Endothelial cell (in vitro differentiated cells): ENCODE measurements at regions not wholly inside any gene's neighbourhood (a gene's known extent, or its start where the extent isn't known, plus 50 kb on each side); places are given as distances from the start of the nearest gene placed in this dataset.

ENCODE experiments used
- DNase-seq: peaks from one replicate; pipeline ENCODE4 v3.0.0; 2021; ENCODE audit warnings: low spot score
- H3K27ac Mint-ChIP-seq: one replicate; pipeline ENCODE4 v1.8.0; 2021; ENCODE audit warnings: mixed read lengths, inconsistent platforms; ENCODE audit not compliant: unreplicated experiment
- H3K27me3 Mint-ChIP-seq: one replicate; pipeline ENCODE4 v1.8.0; 2021; ENCODE audit warnings: mild to moderate bottlenecking, moderate library complexity, mixed read lengths, inconsistent platforms; ENCODE audit not compliant: unreplicated experiment
- H3K36me3 Mint-ChIP-seq: one replicate; pipeline ENCODE4 v1.8.0; 2021; ENCODE audit warnings: mild to moderate bottlenecking, low read depth, mixed read lengths, inconsistent platforms; ENCODE audit not compliant: unreplicated experiment
- H3K4me1 Mint-ChIP-seq: one replicate; pipeline ENCODE4 v1.8.0; 2021; ENCODE audit warnings: mild to moderate bottlenecking, mixed read lengths, inconsistent platforms; ENCODE audit not compliant: unreplicated experiment
- H3K4me3 Mint-ChIP-seq: one replicate; pipeline ENCODE4 v1.8.0; 2021; ENCODE audit warnings: mild to moderate bottlenecking, mixed read lengths, inconsistent platforms; ENCODE audit not compliant: unreplicated experiment
- H3K9me3 Mint-ChIP-seq: one replicate; pipeline ENCODE4 v1.8.0; 2021; ENCODE audit warnings: mixed read lengths, inconsistent platforms; ENCODE audit not compliant: unreplicated experiment
- TF ChIP-seq, protein P1 (sequence below): fragments of 200-600 bp; sonication (generic); IDR thresholded peaks from one replicate; pipeline ENCODE4 v1.5.0; 2021; ENCODE audit warnings: antibody characterized with exemption; ENCODE audit not compliant: unreplicated experiment

- no peaks in the 10 kb centered on the region for H3K27me3 Mint-ChIP-seq
- H3K27ac Mint-ChIP-seq: no peak overlapping the region
- TF ChIP-seq, protein P1, sequence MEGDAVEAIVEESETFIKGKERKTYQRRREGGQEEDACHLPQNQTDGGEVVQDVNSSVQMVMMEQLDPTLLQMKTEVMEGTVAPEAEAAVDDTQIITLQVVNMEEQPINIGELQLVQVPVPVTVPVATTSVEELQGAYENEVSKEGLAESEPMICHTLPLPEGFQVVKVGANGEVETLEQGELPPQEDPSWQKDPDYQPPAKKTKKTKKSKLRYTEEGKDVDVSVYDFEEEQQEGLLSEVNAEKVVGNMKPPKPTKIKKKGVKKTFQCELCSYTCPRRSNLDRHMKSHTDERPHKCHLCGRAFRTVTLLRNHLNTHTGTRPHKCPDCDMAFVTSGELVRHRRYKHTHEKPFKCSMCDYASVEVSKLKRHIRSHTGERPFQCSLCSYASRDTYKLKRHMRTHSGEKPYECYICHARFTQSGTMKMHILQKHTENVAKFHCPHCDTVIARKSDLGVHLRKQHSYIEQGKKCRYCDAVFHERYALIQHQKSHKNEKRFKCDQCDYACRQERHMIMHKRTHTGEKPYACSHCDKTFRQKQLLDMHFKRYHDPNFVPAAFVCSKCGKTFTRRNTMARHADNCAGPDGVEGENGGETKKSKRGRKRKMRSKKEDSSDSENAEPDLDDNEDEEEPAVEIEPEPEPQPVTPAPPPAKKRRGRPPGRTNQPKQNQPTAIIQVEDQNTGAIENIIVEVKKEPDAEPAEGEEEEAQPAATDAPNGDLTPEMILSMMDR: no peak
- no peak for DNase-seq
- H3K4me1 Mint-ChIP-seq: no peaks in the 10 kb centered on the region
- H3K4me3 Mint-ChIP-seq: no peak overlapping the region
- no peaks in the 10 kb centered on the region for H3K36me3 Mint-ChIP-seq
- H3K9me3 Mint-ChIP-seq: no peaks in the 10 kb centered on the region
Measured at GRCh38 chr4:141849367-141849766, 213.0 kb downstream of the IL15 start.

- H3K9me3 Mint-ChIP-seq: no peaks in the 10 kb centered on the region
- H3K4me1 Mint-ChIP-seq: no peaks in the 10 kb centered on the region
- no peaks in the 10 kb centered on the region for H3K36me3 Mint-ChIP-seq
- DNase-seq: no peak
- no peaks in the 10 kb centered on the region for H3K27me3 Mint-ChIP-seq
- TF ChIP-seq, protein P1: no peak
- H3K27ac Mint-ChIP-seq: no peak overlapping the region
- no peak overlapping the region for H3K4me3 Mint-ChIP-seq
Measured at GRCh38 chr4:141849778-141850177, 213.4 kb downstream of the IL15 start.

DNA sequence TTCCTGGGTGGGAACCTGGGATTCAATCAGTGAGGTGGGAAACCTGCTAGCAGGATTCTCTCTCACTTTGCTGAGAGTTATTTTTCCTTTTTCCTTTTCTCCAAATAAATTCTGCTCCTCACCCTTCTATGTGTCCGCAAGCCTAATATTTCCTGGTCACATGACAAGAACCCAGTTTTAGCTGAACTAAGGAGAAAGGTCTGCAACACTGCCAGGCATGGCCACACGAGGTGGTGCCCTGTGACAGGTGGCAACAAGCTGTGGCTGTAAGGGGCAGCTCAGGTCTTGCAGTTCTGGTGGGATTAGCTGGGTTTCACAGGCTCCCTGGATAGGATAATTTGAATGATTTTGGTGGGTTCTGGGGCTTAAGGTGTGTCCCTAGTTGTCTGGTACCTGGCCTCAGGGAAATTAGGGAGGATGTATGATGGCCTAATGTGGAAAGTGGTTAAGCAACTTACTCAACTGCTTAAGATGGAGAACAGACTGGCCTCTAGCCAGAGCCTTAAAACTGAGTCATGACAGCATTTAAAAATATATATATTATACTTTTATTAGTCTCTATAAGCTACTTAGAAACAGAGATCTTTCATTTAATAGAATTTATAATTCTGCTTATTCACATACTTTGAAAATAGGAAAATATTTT, 215.0 kb downstream of the IL15 start:
- TF ChIP-seq, protein P1: no peak
- no peaks in the 10 kb centered on the region for H3K27me3 Mint-ChIP-seq
- no peaks in the 10 kb centered on the region for H3K4me1 Mint-ChIP-seq
- no peak overlapping the region for H3K27ac Mint-ChIP-seq
- no peak for DNase-seq
- no peaks in the 10 kb centered on the region for H3K9me3 Mint-ChIP-seq
- H3K36me3 Mint-ChIP-seq: no peaks in the 10 kb centered on the region
- H3K4me3 Mint-ChIP-seq: no peak overlapping the region

DNA sequence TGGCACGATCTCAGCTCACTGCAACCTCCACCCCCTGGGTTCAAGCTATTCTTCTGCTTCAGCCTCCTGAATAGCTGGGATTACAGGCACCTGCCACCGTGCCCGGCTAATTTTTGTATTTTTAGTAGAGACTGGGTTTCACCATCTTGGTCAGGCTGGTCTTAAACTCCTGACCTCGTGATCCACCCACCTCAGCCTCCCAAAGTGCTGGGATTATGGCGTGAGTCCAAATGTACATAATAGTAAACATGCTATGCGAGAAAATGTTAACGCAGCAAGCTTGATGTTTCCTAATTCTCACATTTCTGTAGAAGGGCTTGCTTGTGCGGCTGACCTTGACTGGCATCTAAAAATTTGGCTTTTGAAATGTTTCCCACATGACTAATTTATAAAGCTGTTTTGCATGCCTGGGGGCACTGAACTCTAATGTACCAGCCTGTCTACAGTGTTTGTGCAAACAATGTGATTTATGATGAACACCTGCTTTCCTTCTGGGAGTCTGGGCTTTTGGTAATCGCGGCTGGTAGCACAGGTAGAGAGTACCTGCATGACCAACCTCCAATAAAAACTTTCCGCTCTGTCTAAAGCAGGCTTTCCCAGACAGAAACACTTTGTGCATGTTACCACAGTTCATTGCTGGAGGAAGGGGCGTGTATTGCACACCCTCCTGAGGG, 216.8 kb downstream of the IL15 start:
- Mint-ChIP-seq H3K27me3 (no peaks in the 10 kb centered on the region), H3K4me3 (no peak overlapping the region), H3K9me3 (no peaks in the 10 kb centered on the region), H3K36me3 (no peaks in the 10 kb centered on the region), H3K27ac (no peak overlapping the region), H3K4me1 (no peaks in the 10 kb centered on the region)
- no peak for DNase-seq
- TF ChIP-seq, protein P1: no peak

DNA sequence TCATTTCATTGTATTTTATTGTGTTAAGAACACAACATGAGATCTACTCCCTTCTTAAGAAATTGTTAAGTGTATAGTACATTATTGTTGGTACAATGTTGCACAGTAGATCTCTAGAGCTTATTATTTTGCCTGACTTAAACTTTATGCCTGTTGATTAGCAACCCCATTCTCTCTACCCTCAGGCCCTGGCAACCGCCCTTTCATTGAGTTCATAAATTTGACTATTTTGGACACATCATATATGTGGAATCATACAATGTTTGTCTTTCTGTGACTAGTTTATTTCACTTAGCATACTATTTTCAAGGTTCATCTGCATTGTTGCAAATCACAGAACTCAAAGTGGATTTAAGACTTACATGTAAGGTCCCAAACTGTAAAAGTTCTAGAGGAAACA, 222.1 kb downstream of the IL15 start:
- no peak for DNase-seq
- no peaks in the 10 kb centered on the region for H3K36me3 Mint-ChIP-seq
- no peak overlapping the region for H3K27ac Mint-ChIP-seq
- TF ChIP-seq, protein P1: no peak
- H3K4me3 Mint-ChIP-seq: no peak overlapping the region
- H3K9me3 Mint-ChIP-seq: no peaks in the 10 kb centered on the region
- no peaks in the 10 kb centered on the region for H3K27me3 Mint-ChIP-seq
- no peaks in the 10 kb centered on the region for H3K4me1 Mint-ChIP-seq
